ENCODE measurements at regions not wholly inside any gene's neighbourhood (a gene's known extent, or its start where the extent isn't known, plus 50 kb on each side); places are given as distances from the start of the nearest gene placed in this dataset.
A peak's percentile ranks its signal among the peaks of the same experiment; 100 is the strongest.

DNA sequence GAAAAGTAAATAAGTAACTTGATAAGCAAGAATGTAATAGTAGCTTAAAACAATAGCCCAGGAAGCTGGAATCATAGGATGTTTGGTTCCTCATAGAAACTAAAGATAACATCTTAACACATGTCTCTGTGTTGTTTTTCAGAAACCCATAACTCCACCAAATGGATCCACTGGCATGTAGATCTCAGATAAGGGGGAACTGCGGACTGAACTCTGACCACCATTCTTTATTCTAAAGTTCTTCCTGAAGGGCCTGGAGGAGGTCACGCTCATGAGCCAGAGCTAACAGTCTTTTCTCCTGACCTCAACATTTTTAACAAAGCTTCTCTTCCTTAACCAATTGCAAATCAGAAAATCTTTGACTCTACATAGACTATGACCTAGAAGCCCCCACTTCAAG lies 101.9 kb downstream of the SOX14 start:
- no peak overlapping the region for H3K27ac Mint-ChIP-seq
- H3K9me3 ChIP-seq (ENCODE audit: control insufficient read depth, low read length): peaks cover 36% of the 10 kb centered on the region
- DNase-seq: no peak
- H3K4me1 Mint-ChIP-seq: peaks cover 19% of the 10 kb centered on the region
- 75 to 95% methylated on average over 1 to 2 of the region's 2 CpGs for WGBS, 2 experiments (ENCODE audit: insufficient coverage in 1 of 2, insufficient read length in 1 of 2)
- no peak overlapping the region for H3K4me3 Mint-ChIP-seq
- H3K9ac ChIP-seq (ENCODE audit: extremely low read depth, low read length, poor library complexity, severe bottlenecking): no peak overlapping the region
- peaks cover 23% of the 10 kb centered on the region for H3K9me3 Mint-ChIP-seq
- H3K4me1 ChIP-seq (ENCODE audit: control insufficient read depth, insufficient read depth, low read length): no peaks in the 10 kb centered on the region
- peaks cover 2% of the 10 kb centered on the region for H3K27me3 Mint-ChIP-seq (ENCODE audit: insufficient read depth)
- no peak overlapping the region for H3K27ac ChIP-seq (ENCODE audit: low read depth, low read length)
- H3K4me3 ChIP-seq (ENCODE audit: low read length): peak overlapping the region; percentile 4
- no peaks in the 10 kb centered on the region for H3K27me3 ChIP-seq (ENCODE audit: control insufficient read depth, insufficient read depth, low read length, poor library complexity, severe bottlenecking)
- no peaks in the 10 kb centered on the region for H3K36me3 ChIP-seq (ENCODE audit: control insufficient read depth, insufficient read depth, low read length)
- H3K36me3 Mint-ChIP-seq (ENCODE audit: low read depth): peaks cover 3% of the 10 kb centered on the region
- TF ChIP-seq CTCF (conservative IDR thresholded peaks at IDR 0.05): no peak

DNA sequence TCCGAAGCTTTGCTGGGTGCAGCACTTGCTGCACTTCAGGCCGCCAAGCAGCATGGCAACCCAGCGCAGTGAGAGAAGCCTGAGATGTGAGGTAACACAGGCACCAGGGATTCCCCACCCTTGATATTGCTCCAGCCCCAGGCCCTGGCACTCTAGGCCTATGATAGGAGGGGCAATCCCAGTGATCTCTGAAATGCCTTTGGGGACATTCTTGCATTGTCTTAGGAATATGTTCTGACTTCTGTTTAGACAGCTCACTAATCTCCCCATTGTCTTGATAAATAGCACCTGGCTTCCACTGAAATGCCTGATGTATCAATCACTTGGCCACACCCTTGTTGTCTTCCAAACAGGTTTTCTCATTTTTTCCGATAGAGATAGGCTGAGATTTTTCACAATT lies 102.8 kb downstream of the SOX14 start:
- no peak overlapping the region for H3K9ac ChIP-seq (ENCODE audit: extremely low read depth, low read length, poor library complexity, severe bottlenecking)
- Mint-ChIP-seq H3K9me3 (peaks cover 31% of the 10 kb centered on the region), H3K27me3 (ENCODE audit: insufficient read depth) (peaks cover 2% of the 10 kb centered on the region), H3K4me3 (no peak overlapping the region), H3K27ac (no peak overlapping the region), H3K36me3 (ENCODE audit: low read depth) (peaks cover 6% of the 10 kb centered on the region), H3K4me1 (peaks cover 19% of the 10 kb centered on the region)
- H3K27me3 ChIP-seq (ENCODE audit: control insufficient read depth, insufficient read depth, low read length, poor library complexity, severe bottlenecking): no peaks in the 10 kb centered on the region
- H3K27ac ChIP-seq (ENCODE audit: low read depth, low read length): no peak overlapping the region
- no peak overlapping the region for H3K4me3 ChIP-seq (ENCODE audit: low read length)
- WGBS, 2 experiments (ENCODE audit: insufficient coverage in 1 of 2, insufficient read length in 1 of 2): 95% methylated on average over 4 of the region's 4 CpGs
- H3K36me3 ChIP-seq (ENCODE audit: control insufficient read depth, insufficient read depth, low read length): no peaks in the 10 kb centered on the region
- H3K4me1 ChIP-seq (ENCODE audit: control insufficient read depth, insufficient read depth, low read length): no peaks in the 10 kb centered on the region
- TF ChIP-seq CTCF (conservative IDR thresholded peaks at IDR 0.05): no peak
- H3K9me3 ChIP-seq (ENCODE audit: control insufficient read depth, low read length): peaks cover 42% of the 10 kb centered on the region
- DNase-seq: peak; percentile 59

GRCh38 chr3:137867611-137868010 lies 103.5 kb downstream of the SOX14 start:
- H3K4me3 ChIP-seq (ENCODE audit: low read length): no peak overlapping the region
- no peaks in the 10 kb centered on the region for H3K27me3 Mint-ChIP-seq (ENCODE audit: insufficient read depth)
- H3K4me3 Mint-ChIP-seq: no peak overlapping the region
- H3K4me1 ChIP-seq (ENCODE audit: control insufficient read depth, insufficient read depth, low read length): no peaks in the 10 kb centered on the region
- H3K9me3 Mint-ChIP-seq: peaks cover 37% of the 10 kb centered on the region
- peaks cover 19% of the 10 kb centered on the region for H3K4me1 Mint-ChIP-seq
- H3K36me3 Mint-ChIP-seq (ENCODE audit: low read depth): peaks cover 6% of the 10 kb centered on the region
- no peak overlapping the region for H3K9ac ChIP-seq (ENCODE audit: extremely low read depth, low read length, poor library complexity, severe bottlenecking)
- H3K27ac Mint-ChIP-seq: no peak overlapping the region
- H3K27me3 ChIP-seq (ENCODE audit: control insufficient read depth, insufficient read depth, low read length, poor library complexity, severe bottlenecking): no peaks in the 10 kb centered on the region
- H3K36me3 ChIP-seq (ENCODE audit: control insufficient read depth, insufficient read depth, low read length): no peaks in the 10 kb centered on the region
- no peak overlapping the region for H3K27ac ChIP-seq (ENCODE audit: low read depth, low read length)
- WGBS, 2 experiments (ENCODE audit: insufficient coverage in 1 of 2, insufficient read length in 1 of 2): 97% methylated on average over 2 of the region's 2 CpGs; no CpG with 5 or more reads in 1 of the 2 experiments
- H3K9me3 ChIP-seq (ENCODE audit: control insufficient read depth, low read length): peaks cover 42% of the 10 kb centered on the region
- TF ChIP-seq CTCF (conservative IDR thresholded peaks at IDR 0.05): no peak
- DNase-seq: no peak
